PC-3 (cell line): ENCODE measurements at regions not wholly inside any gene's neighbourhood (a gene's known extent, or its start where the extent isn't known, plus 50 kb on each side); places are given as distances from the start of the nearest gene placed in this dataset.

Source experiments
- EZH2 ChIP-seq: fragments of 300-600 bp; sonication (generic); IDR thresholded peaks from one replicate; pipeline ENCODE4 v1.6.1; 2017; ENCODE audit warnings: antibody characterized with exemption, mild to moderate bottlenecking, low read length; ENCODE audit not compliant: unreplicated experiment
- EZH2phosphoT487 ChIP-seq: fragments of 300-600 bp; sonication (generic); IDR thresholded peaks from 2 replicates; pipeline ENCODE4 v1.6.1; 2018; ENCODE audit warnings: mild to moderate bottlenecking, antibody characterized with exemption, low read length, borderline replicate concordance
- TF ChIP-seq, protein P1 (sequence below): fragments of 300-600 bp; sonication (generic); conservative IDR thresholded peaks from 2 replicates; pipeline ENCODE4 v1.5.1; 2017; ENCODE audit warnings: antibody characterized with exemption, low read depth, mild to moderate bottlenecking, low read length

DNA sequence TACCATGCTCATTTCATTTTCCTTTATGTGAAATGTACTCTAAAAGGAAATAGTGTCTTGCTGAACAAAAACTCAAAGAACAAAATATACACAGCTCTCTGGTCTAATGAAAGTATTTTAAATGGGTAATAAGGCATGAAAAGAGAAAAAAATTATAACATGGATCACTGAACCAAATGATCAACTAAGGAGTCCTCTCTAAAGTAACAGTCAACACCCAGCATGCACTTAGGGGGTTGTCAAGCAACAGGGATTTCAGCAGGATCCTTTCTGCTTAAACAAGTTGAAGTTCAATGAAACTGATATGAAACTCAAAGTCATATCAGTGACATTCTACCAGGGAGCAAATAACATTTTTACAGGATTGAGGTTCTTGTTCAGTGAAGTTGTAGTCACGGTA is 398.8 kb downstream of the SEC23A start:
- TF ChIP-seq, protein P1, sequence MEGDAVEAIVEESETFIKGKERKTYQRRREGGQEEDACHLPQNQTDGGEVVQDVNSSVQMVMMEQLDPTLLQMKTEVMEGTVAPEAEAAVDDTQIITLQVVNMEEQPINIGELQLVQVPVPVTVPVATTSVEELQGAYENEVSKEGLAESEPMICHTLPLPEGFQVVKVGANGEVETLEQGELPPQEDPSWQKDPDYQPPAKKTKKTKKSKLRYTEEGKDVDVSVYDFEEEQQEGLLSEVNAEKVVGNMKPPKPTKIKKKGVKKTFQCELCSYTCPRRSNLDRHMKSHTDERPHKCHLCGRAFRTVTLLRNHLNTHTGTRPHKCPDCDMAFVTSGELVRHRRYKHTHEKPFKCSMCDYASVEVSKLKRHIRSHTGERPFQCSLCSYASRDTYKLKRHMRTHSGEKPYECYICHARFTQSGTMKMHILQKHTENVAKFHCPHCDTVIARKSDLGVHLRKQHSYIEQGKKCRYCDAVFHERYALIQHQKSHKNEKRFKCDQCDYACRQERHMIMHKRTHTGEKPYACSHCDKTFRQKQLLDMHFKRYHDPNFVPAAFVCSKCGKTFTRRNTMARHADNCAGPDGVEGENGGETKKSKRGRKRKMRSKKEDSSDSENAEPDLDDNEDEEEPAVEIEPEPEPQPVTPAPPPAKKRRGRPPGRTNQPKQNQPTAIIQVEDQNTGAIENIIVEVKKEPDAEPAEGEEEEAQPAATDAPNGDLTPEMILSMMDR: no peak
- TF ChIP-seq EZH2phosphoT487 (no peak), EZH2 (no peak)
